Right atrium auricular region (tissue), 2 donors: ENCODE measurements at regions not wholly inside any gene's neighbourhood (a gene's known extent, or its start where the extent isn't known, plus 50 kb on each side); places are given as distances from the start of the nearest gene placed in this dataset.
A peak's percentile ranks its signal among the peaks of the same experiment; 100 is the strongest.

Experiments
- DNase-seq: peaks from one replicate; pipeline ENCODE4 v3.0.0-alpha.2; 2019; ENCODE audit warnings: low spot score
- H3K27ac ChIP-seq, 2 donors: fragments of 200-600 bp; sonication (generic); 1 replicate in 1 of 2; 2 replicates in 1 of 2; pipeline ENCODE4 v1.5.1; 2016 to 2019
- H3K27me3 ChIP-seq, 2 donors: fragments of 200-600 bp; sonication (generic); one replicate each; pipeline versions ENCODE4 v1.5.1 to v1.6.0; 2017 to 2019
- H3K36me3 ChIP-seq: fragments of 200-600 bp; sonication (generic); one replicate; pipeline ENCODE4 v1.5.1; 2016
- H3K4me1 ChIP-seq, 2 donors: fragments of 200-600 bp; sonication (generic); one replicate each; pipeline versions ENCODE4 v1.5.1 to v1.6.0; 2017 to 2019
- H3K4me3 ChIP-seq, 2 donors: fragments of 200-600 bp; sonication (generic); 1 replicate in 1 of 2; 2 replicates in 1 of 2; pipeline ENCODE4 v1.5.1; 2017 to 2019; ENCODE audit warnings: mild to moderate bottlenecking in 1 of 2, moderate library complexity in 1 of 2
- H3K9me3 ChIP-seq, 2 donors: fragments of 200-600 bp; sonication (generic); one replicate each; pipeline ENCODE4 v1.5.1; 2019
- CTCF ChIP-seq, 2 donors: fragments of 200-600 bp; sonication (generic); IDR thresholded peaks; one replicate each; pipeline ENCODE4 v1.5.1; 2019; ENCODE audit warnings: antibody characterized with exemption in 2 of 2

- no peak for TF ChIP-seq CTCF (IDR thresholded peaks at IDR 0.05)
- no peaks in the 10 kb centered on the region for H3K9me3 ChIP-seq
- DNase-seq = no peak
- H3K27ac ChIP-seq = no peak overlapping the region
- H3K4me3 ChIP-seq = no peak overlapping the region
- no peaks in the 10 kb centered on the region for H3K36me3 ChIP-seq
- no peaks in the 10 kb centered on the region for H3K27me3 ChIP-seq
- H3K4me1 ChIP-seq = no peaks in the 10 kb centered on the region
These were observed 104.0 kb downstream of the AIPL1 start for GRCh38 chr17:6330936-6331335.

- no peaks in the 10 kb centered on the region for H3K9me3 ChIP-seq
- H3K27ac ChIP-seq = no peak overlapping the region
- no peaks in the 10 kb centered on the region for H3K4me1 ChIP-seq
- TF ChIP-seq CTCF (IDR thresholded peaks at IDR 0.05) = no peak
- no peak overlapping the region for H3K4me3 ChIP-seq
- no peaks in the 10 kb centered on the region for H3K27me3 ChIP-seq
- no peak for DNase-seq
- no peaks in the 10 kb centered on the region for H3K36me3 ChIP-seq
These were observed 106.6 kb downstream of the AIPL1 start for GRCh38 chr17:6328279-6328678.

GRCh38 chr17:6327007-6327406, 107.9 kb downstream of the AIPL1 start:
- Histone ChIP-seq H3K9me3 (no peaks in the 10 kb centered on the region), H3K27ac (peak overlapping the region in 1 of 2 donors; percentile 37), H3K4me3 (no peak overlapping the region), H3K36me3 (no peaks in the 10 kb centered on the region), H3K27me3 (no peaks in the 10 kb centered on the region), H3K4me1 (no peaks in the 10 kb centered on the region)
- peak in 1 of 2 donors; percentile 24 for TF ChIP-seq CTCF (IDR thresholded peaks at IDR 0.05)
- DNase-seq = no peak

GRCh38 chr17:6326483-6326882, 108.4 kb downstream of the AIPL1 start:
- no peak overlapping the region for H3K4me3 ChIP-seq
- no peak overlapping the region for H3K27ac ChIP-seq
- no peak for TF ChIP-seq CTCF (IDR thresholded peaks at IDR 0.05)
- no peaks in the 10 kb centered on the region for H3K36me3 ChIP-seq
- no peak for DNase-seq
- no peaks in the 10 kb centered on the region for H3K27me3 ChIP-seq
- H3K4me1 ChIP-seq = no peaks in the 10 kb centered on the region
- H3K9me3 ChIP-seq = no peaks in the 10 kb centered on the region

GRCh38 chr17:6325741-6326140, 109.2 kb downstream of the AIPL1 start:
- no peaks in the 10 kb centered on the region for H3K27me3 ChIP-seq

More at GRCh38 chr17:6325741-6326140, 109.2 kb downstream of the AIPL1 start:
- Histone ChIP-seq H3K4me3 (no peak overlapping the region), H3K36me3 (no peaks in the 10 kb centered on the region), H3K4me1 (no peaks in the 10 kb centered on the region), H3K27ac (no peak overlapping the region), H3K9me3 (no peaks in the 10 kb centered on the region)
- TF ChIP-seq CTCF (IDR thresholded peaks at IDR 0.05) = no peak
- DNase-seq = no peak
